ENCODE measurements at regions not wholly inside any gene's neighbourhood (a gene's known extent, or its start where the extent isn't known, plus 50 kb on each side); places are given as distances from the start of the nearest gene placed in this dataset.

GRCh38 chr9:119083673-119084072 lies 285.6 kb downstream of the BRINP1 start:
- H3K4me3 ChIP-seq = no peak overlapping the region
- H3K4me1 ChIP-seq = no peaks in the 10 kb centered on the region
- DNase-seq = no peak
- H3K27ac ChIP-seq (replicated peaks) = no peak overlapping the region
- peaks cover 3% of the 10 kb centered on the region for H3K9me3 ChIP-seq (replicated peaks)
- TF ChIP-seq CTCF (IDR thresholded peaks at IDR 0.05; ENCODE audit: borderline replicate concordance) = no peak
- intact Hi-C loops (cut with micrococcal nuclease) = no loop called here
- no peaks in the 10 kb centered on the region for H3K27me3 ChIP-seq (ENCODE audit: low read depth)
- H3K36me3 ChIP-seq = no peaks in the 10 kb centered on the region

- no peak for TF ChIP-seq CTCF (IDR thresholded peaks at IDR 0.05; ENCODE audit: borderline replicate concordance)
- Histone ChIP-seq H3K36me3 (no peaks in the 10 kb centered on the region), H3K27me3 (ENCODE audit: low read depth) (no peaks in the 10 kb centered on the region), H3K27ac (replicated peaks) (no peak overlapping the region), H3K4me3 (no peak overlapping the region), H3K4me1 (no peaks in the 10 kb centered on the region), H3K9me3 (replicated peaks) (peaks cover 3% of the 10 kb centered on the region)
- no peak for DNase-seq
- intact Hi-C loops (cut with micrococcal nuclease) = no loop called here
These were observed 282.6 kb downstream of the BRINP1 start for GRCh38 chr9:119086590-119086989.

- Histone ChIP-seq H3K9me3 (replicated peaks) (no peaks in the 10 kb centered on the region), H3K36me3 (no peaks in the 10 kb centered on the region), H3K27me3 (ENCODE audit: low read depth) (no peaks in the 10 kb centered on the region), H3K4me1 (peaks cover 7% of the 10 kb centered on the region), H3K27ac (replicated peaks) (no peak overlapping the region), H3K4me3 (no peak overlapping the region)
- intact Hi-C loops (cut with micrococcal nuclease) = no loop called here
- TF ChIP-seq CTCF (IDR thresholded peaks at IDR 0.05; ENCODE audit: borderline replicate concordance) = no peak
- DNase-seq = no peak
These were observed 281.2 kb downstream of the BRINP1 start for GRCh38 chr9:119088002-119088547.

- Histone ChIP-seq H3K27me3 (ENCODE audit: low read depth) (no peaks in the 10 kb centered on the region), H3K36me3 (no peaks in the 10 kb centered on the region), H3K4me1 (peaks cover 15% of the 10 kb centered on the region), H3K4me3 (no peak overlapping the region), H3K9me3 (replicated peaks) (no peaks in the 10 kb centered on the region), H3K27ac (replicated peaks) (no peak overlapping the region)
- TF ChIP-seq CTCF (IDR thresholded peaks at IDR 0.05; ENCODE audit: borderline replicate concordance) = no peak
- no peak for DNase-seq
- intact Hi-C loops (cut with micrococcal nuclease) = no loop called here
These were observed 278.2 kb downstream of the BRINP1 start for GRCh38 chr9:119091074-119091473.

- no peak for TF ChIP-seq CTCF (IDR thresholded peaks at IDR 0.05; ENCODE audit: borderline replicate concordance)
- H3K4me1 ChIP-seq = peaks cover 15% of the 10 kb centered on the region
- no peak overlapping the region for H3K4me3 ChIP-seq
- H3K36me3 ChIP-seq = no peaks in the 10 kb centered on the region
- H3K9me3 ChIP-seq (replicated peaks) = no peaks in the 10 kb centered on the region
- no peak overlapping the region for H3K27ac ChIP-seq (replicated peaks)
- DNase-seq = no peak
- intact Hi-C loops (cut with micrococcal nuclease) = no loop called here
- no peaks in the 10 kb centered on the region for H3K27me3 ChIP-seq (ENCODE audit: low read depth)
These were observed 277.1 kb downstream of the BRINP1 start for GRCh38 chr9:119092125-119092524.

Measured in left ventricle myocardium inferior (tissue), 1 donor.